Neural cell (in vitro differentiated cells): ENCODE measurements at regions not wholly inside any gene's neighbourhood (a gene's known extent, or its start where the extent isn't known, plus 50 kb on each side); places are given as distances from the start of the nearest gene placed in this dataset.
"Not testable (repeated sequence)": the region's sequence is repeated elsewhere in the genome, so short reads cannot be mapped to it uniquely, and the experiment has no call there.

ENCODE experiments used
- H2AFZ ChIP-seq: fragments of 200-600, 300-800 bp; sonication (generic), shearing (Covaris generic); 2 replicates; pipeline ENCODE4 v1.6.0; 2014; ENCODE audit warnings: low read depth, mild to moderate bottlenecking, antibody characterized with exemption, low read length, moderate library complexity
- H3F3A ChIP-seq: fragments of 200-600 bp; shearing (Covaris generic); 2 replicates; pipeline ENCODE4 v1.6.1; 2016; ENCODE audit warnings: mild to moderate bottlenecking, moderate library complexity, mixed read lengths, antibody characterized with exemption, low read length; ENCODE audit not compliant: insufficient read depth, poor library complexity, severe bottlenecking
- H3K27ac ChIP-seq: fragments of 200-600, 300-800 bp; sonication (generic), shearing (Covaris generic); 2 replicates; pipeline ENCODE4 v1.5.1; 2014; ENCODE audit warnings: mild to moderate bottlenecking, low read length, moderate library complexity
- H3K27me3 ChIP-seq: fragments of 300-800, 200-600 bp; sonication (generic), shearing (Covaris generic); 2 replicates; pipeline ENCODE4 v1.6.0; 2014; ENCODE audit warnings: mild to moderate bottlenecking, low read depth, low read length, moderate library complexity; ENCODE audit not compliant: insufficient read depth
- H3K36me3 ChIP-seq: fragments of 300-800, 200-600 bp; sonication (generic), shearing (Covaris generic); 2 replicates; pipeline ENCODE4 v1.5.1; 2014; ENCODE audit warnings: mild to moderate bottlenecking, antibody characterized with exemption, low read length, moderate library complexity; ENCODE audit not compliant: insufficient read depth
- H3K4me2 ChIP-seq: fragments of 300-800, 200-600 bp; sonication (generic), shearing (Covaris generic); 2 replicates; pipeline ENCODE4 v1.6.0; 2014; ENCODE audit warnings: mild to moderate bottlenecking, low read length
- H3K4me3 ChIP-seq: fragments of 300-800, 200-600 bp; sonication (generic), shearing (Covaris generic); 2 replicates; pipeline ENCODE4 v1.5.1; 2014; ENCODE audit warnings: mild to moderate bottlenecking, low read length, moderate library complexity
- H3K79me2 ChIP-seq: fragments of 200-600 bp; shearing (Covaris generic); replicated peaks from 2 replicates; pipeline ENCODE4 v1.6.0; 2014; ENCODE audit warnings: mild to moderate bottlenecking, low read length, moderate library complexity; ENCODE audit not compliant: insufficient read depth
- H3K9ac ChIP-seq: fragments of 300-800, 200-600 bp; sonication (generic), shearing (Covaris generic); 2 replicates; pipeline ENCODE4 v1.6.1; 2016; ENCODE audit warnings: mild to moderate bottlenecking, low read length, mixed read lengths
- H3K9me2 ChIP-seq: fragments of 200-600 bp; shearing (Covaris generic); 2 replicates; pipeline ENCODE4 v1.6.1; 2016; ENCODE audit warnings: mild to moderate bottlenecking, low read length, mixed read lengths; ENCODE audit not compliant: insufficient read depth
- H3K9me3 ChIP-seq: fragments of 200-600, 300-800 bp; sonication (generic), shearing (Covaris generic); 2 replicates; pipeline ENCODE4 v1.6.1; 2016; ENCODE audit warnings: mild to moderate bottlenecking, mixed run types, low read length, moderate library complexity, mixed read lengths
- H4K20me1 ChIP-seq: fragments of 200-600 bp; shearing (Covaris generic); 2 replicates; pipeline ENCODE4 v1.6.1; 2016; ENCODE audit warnings: mild to moderate bottlenecking, mixed run types; ENCODE audit not compliant: insufficient read depth
- POLR2AphosphoS5 ChIP-seq: IDR thresholded peaks from 2 replicates; pipeline ENCODE4 v1.6.1; 2012

- Histone ChIP-seq H3K9ac (peak overlapping the region; percentile 36), H3K4me3 (peak overlapping the region; percentile 56), H3K27ac (peak overlapping the region; percentile 58)
- TF ChIP-seq POLR2AphosphoS5, result peak; percentile 48
- not testable (repeated sequence) for H3K79me2 ChIP-seq, H3F3A ChIP-seq, H3K9me2 ChIP-seq, H3K36me3 ChIP-seq, H2AFZ ChIP-seq, H3K4me2 ChIP-seq, H3K9me3 ChIP-seq, H3K27me3 ChIP-seq, H4K20me1 ChIP-seq
Measured at GRCh38 chr3:125836011-125836551, 132.9 kb upstream of the ROPN1B start.

GRCh38 chr3:125836786-125837185 lies 132.2 kb upstream of the ROPN1B start:
- H3K9ac ChIP-seq, H3K27me3 ChIP-seq, H3K27ac ChIP-seq, H2AFZ ChIP-seq, H3K9me2 ChIP-seq, H3K36me3 ChIP-seq, H3K4me3 ChIP-seq, H3K4me2 ChIP-seq, H3K79me2 ChIP-seq, H3F3A ChIP-seq, H4K20me1 ChIP-seq, H3K9me3 ChIP-seq: not testable (repeated sequence)

GRCh38 chr3:125838857-125839256 lies 130.1 kb upstream of the ROPN1B start:
- not testable (repeated sequence) for H3K9ac ChIP-seq, H4K20me1 ChIP-seq, H3K27me3 ChIP-seq, H3K9me2 ChIP-seq, H3K79me2 ChIP-seq, H3K9me3 ChIP-seq, H3K36me3 ChIP-seq, H2AFZ ChIP-seq, H3K4me3 ChIP-seq, H3K27ac ChIP-seq, H3K4me2 ChIP-seq, H3F3A ChIP-seq

- not testable (repeated sequence) for H3K4me2 ChIP-seq, H3K9me3 ChIP-seq, H3K9ac ChIP-seq
Measured at GRCh38 chr3:125840465-125840864, 128.5 kb upstream of the ROPN1B start.

GRCh38 chr3:125847966-125848365 lies 121.0 kb upstream of the ROPN1B start:
- H3K27me3 ChIP-seq, H2AFZ ChIP-seq, H3K4me2 ChIP-seq: not testable (repeated sequence)

More at GRCh38 chr3:125840465-125840864, 128.5 kb upstream of the ROPN1B start:
- not testable (repeated sequence) for H2AFZ ChIP-seq, H3K36me3 ChIP-seq, H3K27me3 ChIP-seq, H3K9me2 ChIP-seq, H3K4me3 ChIP-seq, H3K79me2 ChIP-seq, H3F3A ChIP-seq, H4K20me1 ChIP-seq, H3K27ac ChIP-seq

GRCh38 chr3:125855006-125855405 lies 114.0 kb upstream of the ROPN1B start:
- H3K9me2 ChIP-seq, H3K27me3 ChIP-seq, H3K9me3 ChIP-seq, H3K27ac ChIP-seq, H2AFZ ChIP-seq, H3K36me3 ChIP-seq, H3K4me2 ChIP-seq, H3K4me3 ChIP-seq, H3F3A ChIP-seq, H3K79me2 ChIP-seq, H4K20me1 ChIP-seq, H3K9ac ChIP-seq: not testable (repeated sequence)

More at GRCh38 chr3:125847966-125848365, 121.0 kb upstream of the ROPN1B start:
- H3K4me3 ChIP-seq, H3F3A ChIP-seq, H4K20me1 ChIP-seq, H3K36me3 ChIP-seq, H3K9me3 ChIP-seq, H3K9ac ChIP-seq, H3K9me2 ChIP-seq, H3K79me2 ChIP-seq, H3K27ac ChIP-seq: not testable (repeated sequence)

GRCh38 chr3:125860547-125860946 lies 108.4 kb upstream of the ROPN1B start:
- not testable (repeated sequence) for H3F3A ChIP-seq, H3K9ac ChIP-seq, H3K9me2 ChIP-seq, H3K4me2 ChIP-seq, H2AFZ ChIP-seq, H3K36me3 ChIP-seq, H3K4me3 ChIP-seq, H3K27ac ChIP-seq, H4K20me1 ChIP-seq, H3K9me3 ChIP-seq, H3K79me2 ChIP-seq, H3K27me3 ChIP-seq

- H2AFZ ChIP-seq, H3F3A ChIP-seq, H3K27me3 ChIP-seq, H3K9ac ChIP-seq, H4K20me1 ChIP-seq, H3K36me3 ChIP-seq, H3K9me3 ChIP-seq, H3K79me2 ChIP-seq, H3K27ac ChIP-seq, H3K4me3 ChIP-seq, H3K4me2 ChIP-seq, H3K9me2 ChIP-seq: not testable (repeated sequence)
Measured at GRCh38 chr3:125862841-125863254, 106.1 kb upstream of the ROPN1B start.
